AG04450 (cell line): ENCODE measurements at regions not wholly inside any gene's neighbourhood (a gene's known extent, or its start where the extent isn't known, plus 50 kb on each side); places are given as distances from the start of the nearest gene placed in this dataset.

Experiments used
- CTCF ChIA-PET: fragments of 300-600, 350-600 bp; formaldehyde crosslinking; extraction: SDS; loops from one replicate; lab custom pipeline; 2022; ENCODE audit warnings: antibody characterized with exemption, inconsistent platforms; lab: Charles Lee
- POLR2A ChIA-PET: fragments of 350-600 bp; formaldehyde crosslinking; extraction: SDS; loops from one replicate; lab custom pipeline; 2021; ENCODE audit warnings: antibody characterized with exemption, inconsistent platforms; lab: Yijun Ruan, JAX
- DNase-seq: peaks from one replicate; pipeline ENCODE4 v3.0.0-alpha.2; 2011; ENCODE audit warnings: low read depth, low spot score
- H3K27ac ChIP-seq: one replicate; pipeline ENCODE4 v1.5.1; 2012; ENCODE audit warnings: low read depth, low read length, control low read depth
- H3K27me3 ChIP-seq: one replicate; pipeline ENCODE4 v1.6.0; 2012; ENCODE audit warnings: low read length; ENCODE audit not compliant: control insufficient read depth, insufficient read depth
- H3K4me3 ChIP-seq: 2 replicates; pipeline ENCODE4 v1.5.1; 2011; ENCODE audit warnings: mild to moderate bottlenecking, low read depth, low read length, control low read depth
- H3K9me3 ChIP-seq: 2 replicates; pipeline ENCODE4 v1.5.1; 2012; ENCODE audit warnings: low read length; ENCODE audit not compliant: control insufficient read depth, insufficient read depth
- CTCF ChIP-seq: IDR thresholded peaks from 2 replicates; pipeline ENCODE4 v1.5.1; 2011; ENCODE audit warnings: low read depth, low read length, control low read depth, inconsistent platforms

- Histone ChIP-seq H3K27ac (no peak overlapping the region), H3K9me3 (no peaks in the 10 kb centered on the region), H3K27me3 (no peaks in the 10 kb centered on the region), H3K4me3 (no peak overlapping the region)
- no peak for DNase-seq
- POLR2A ChIA-PET: interaction anchor here (0.7 kb wide), 1 partner anchor 1080 kb away, joined by 3 read pairs; no protein-coding TSS in a partner anchor
- CTCF ChIA-PET: no interaction called here
- no peak for TF ChIP-seq CTCF
Measured at GRCh38 chr1:91075233-91076135, 53.6 kb upstream of the ZNF644 start.

- Histone ChIP-seq H3K27ac (no peak overlapping the region), H3K9me3 (no peaks in the 10 kb centered on the region), H3K4me3 (no peak overlapping the region), H3K27me3 (no peaks in the 10 kb centered on the region)
- CTCF ChIA-PET: no interaction called here
- TF ChIP-seq CTCF: no peak
- no peak for DNase-seq
- POLR2A ChIA-PET: no interaction called here
Measured at GRCh38 chr1:91073299-91073698, 51.5 kb upstream of the ZNF644 start.

GRCh38 chr1:91071838-91072237 lies 50.0 kb upstream of the ZNF644 start:
- TF ChIP-seq CTCF: no peak
- no peak for DNase-seq
- no peak overlapping the region for H3K4me3 ChIP-seq
- ChIA-PET CTCF (interaction anchor here (0.6 kb wide), 1 partner anchor 20 kb away, joined by 3 read pairs; no protein-coding TSS in a partner anchor), POLR2A (no interaction called here)
- no peaks in the 10 kb centered on the region for H3K27me3 ChIP-seq
- H3K9me3 ChIP-seq: no peaks in the 10 kb centered on the region
- H3K27ac ChIP-seq: no peak overlapping the region
